Stimulated activated naive B cell treated with anti-CD40 and anti-IgM and Interleukin-4, amounts not matched to agents 10 μg/mL and 1 μg/mL and 100 μg/mL, for 72 hours (primary cell): ENCODE measurements at regions not wholly inside any gene's neighbourhood (a gene's known extent, or its start where the extent isn't known, plus 50 kb on each side); places are given as distances from the start of the nearest gene placed in this dataset.

Experiments
- ATAC-seq, 2 donors: fragments of 150-1000 bp; cut with Tn5 transposase; replicated peaks; 2 replicates each; pipeline ENCODE4 v1.10.0; 2021; ENCODE audit warnings: moderate library complexity in 1 of 2
- DNase-seq: peaks from one replicate; pipeline ENCODE4 v3.0.0; 2021
- H3K27ac Mint-ChIP-seq: one replicate; pipeline ENCODE4 v1.8.0; 2022; ENCODE audit warnings: mild to moderate bottlenecking, mixed read lengths
- H3K27me3 Mint-ChIP-seq, 2 donors: one replicate each; pipeline ENCODE4 v1.8.0; 2022; ENCODE audit warnings: mixed read lengths in 2 of 2
- H3K36me3 Mint-ChIP-seq, 2 donors: one replicate each; pipeline ENCODE4 v1.8.0; 2022; ENCODE audit warnings: mixed read lengths in 2 of 2, mild to moderate bottlenecking in 1 of 2
- H3K4me1 Mint-ChIP-seq, 2 donors: one replicate each; pipeline ENCODE4 v1.8.0; 2022; ENCODE audit warnings: mixed read lengths in 2 of 2, mild to moderate bottlenecking in 1 of 2
- H3K4me3 Mint-ChIP-seq, 2 donors: one replicate each; pipeline ENCODE4 v1.8.0; 2022; ENCODE audit warnings: mild to moderate bottlenecking in 2 of 2, mixed read lengths in 2 of 2, moderate library complexity in 1 of 2
- H3K9me3 Mint-ChIP-seq, 2 donors: one replicate each; pipeline ENCODE4 v1.8.0; 2022; ENCODE audit warnings: mixed read lengths in 2 of 2, mild to moderate bottlenecking in 1 of 2

DNA sequence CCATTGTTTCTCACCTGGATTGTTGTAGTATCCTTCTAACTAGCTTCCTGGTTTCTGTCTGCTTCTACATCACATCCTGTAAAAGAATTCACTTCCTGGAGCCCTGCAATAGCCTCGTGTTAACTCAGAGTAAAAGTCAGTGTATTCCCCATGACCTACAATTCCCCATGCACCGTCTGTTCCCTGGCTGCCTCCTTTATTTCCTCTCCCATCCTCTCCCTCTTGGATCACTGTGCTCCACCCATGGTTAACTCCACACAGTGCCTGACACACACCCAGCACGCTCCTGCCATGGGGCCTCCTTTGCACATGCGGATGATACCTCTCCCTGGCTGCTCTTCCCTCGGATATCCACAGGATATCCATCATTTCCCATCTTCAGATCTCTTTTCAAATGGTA lies 301.4 kb upstream of the IRX3 start:
- ATAC-seq (no peak), DNase-seq (no peak)
- Mint-ChIP-seq H3K9me3 (peaks cover 2 to 12% of the 10 kb centered on the region in 2 donors), H3K4me1 (no peaks in the 10 kb centered on the region), H3K4me3 (no peak overlapping the region), H3K36me3 (no peaks in the 10 kb centered on the region), H3K27me3 (peaks cover 9 to 15% of the 10 kb centered on the region in 2 donors), H3K27ac (no peak overlapping the region)

DNA sequence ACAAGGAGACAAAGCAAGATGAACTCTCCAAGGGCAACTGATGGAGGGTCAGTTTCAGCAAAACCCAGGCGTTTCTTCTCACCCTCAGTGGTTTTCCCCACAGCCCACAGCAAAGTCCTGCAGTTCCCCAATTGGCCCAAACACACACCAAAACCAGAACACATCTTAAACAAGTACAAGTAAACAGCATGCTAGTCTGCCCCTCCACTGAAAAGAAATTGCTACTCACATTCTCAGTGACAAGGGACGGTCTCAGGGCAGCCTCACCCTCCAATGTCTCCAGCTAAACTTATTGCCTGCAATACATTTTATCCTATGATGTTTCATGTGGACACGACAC lies 300.6 kb upstream of the IRX3 start:
- H3K27ac Mint-ChIP-seq: no peak overlapping the region

DNA sequence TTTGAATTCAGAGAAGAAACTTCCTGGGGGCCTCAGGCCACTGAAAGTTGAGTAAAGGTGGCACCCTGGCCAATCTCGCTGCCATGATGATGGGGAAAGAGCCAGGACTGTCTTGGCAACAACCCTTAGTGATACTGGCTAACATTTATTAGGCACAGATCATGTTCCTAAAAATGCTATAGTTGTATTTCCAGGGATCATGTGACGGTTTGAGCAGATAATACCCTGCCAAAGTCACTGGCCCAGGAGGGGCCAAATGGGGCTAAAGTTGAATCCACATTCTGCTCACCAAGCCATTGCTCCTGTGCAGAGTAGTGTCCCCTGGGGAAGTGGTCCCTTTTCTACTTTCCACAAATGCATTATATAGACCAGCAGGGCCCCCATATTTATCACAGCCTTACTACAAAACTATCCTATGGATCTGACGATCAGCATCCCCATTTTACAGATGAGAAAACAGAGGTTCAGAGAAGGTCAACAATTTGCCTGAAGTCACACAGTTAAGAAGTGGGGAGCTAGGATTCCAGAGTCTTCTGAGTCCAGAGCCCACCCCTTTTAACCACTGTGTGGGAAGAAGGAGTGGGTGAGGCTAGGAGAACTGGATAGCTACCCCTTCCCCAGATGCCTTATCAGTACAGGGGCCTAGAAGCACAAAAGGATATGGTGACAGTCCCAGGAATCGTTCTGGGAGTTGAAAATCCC lies 300.0 kb upstream of the IRX3 start:
- DNase-seq (no peak), ATAC-seq (no peak)
- no peak overlapping the region for H3K27ac Mint-ChIP-seq
- H3K36me3 Mint-ChIP-seq: no peaks in the 10 kb centered on the region
- H3K27me3 Mint-ChIP-seq: peaks cover 9 to 15% of the 10 kb centered on the region in 2 donors
- H3K9me3 Mint-ChIP-seq: peaks cover 2 to 12% of the 10 kb centered on the region in 2 donors
- no peaks in the 10 kb centered on the region for H3K4me1 Mint-ChIP-seq
- H3K4me3 Mint-ChIP-seq: no peak overlapping the region

More for the DNA sequence above, 300.6 kb upstream of the IRX3 start:
- Mint-ChIP-seq H3K36me3 (no peaks in the 10 kb centered on the region), H3K27me3 (peaks cover 9 to 15% of the 10 kb centered on the region in 2 donors), H3K9me3 (peaks cover 2 to 12% of the 10 kb centered on the region in 2 donors), H3K4me1 (no peaks in the 10 kb centered on the region), H3K4me3 (no peak overlapping the region)
- DNase-seq (no peak), ATAC-seq (no peak)

DNA sequence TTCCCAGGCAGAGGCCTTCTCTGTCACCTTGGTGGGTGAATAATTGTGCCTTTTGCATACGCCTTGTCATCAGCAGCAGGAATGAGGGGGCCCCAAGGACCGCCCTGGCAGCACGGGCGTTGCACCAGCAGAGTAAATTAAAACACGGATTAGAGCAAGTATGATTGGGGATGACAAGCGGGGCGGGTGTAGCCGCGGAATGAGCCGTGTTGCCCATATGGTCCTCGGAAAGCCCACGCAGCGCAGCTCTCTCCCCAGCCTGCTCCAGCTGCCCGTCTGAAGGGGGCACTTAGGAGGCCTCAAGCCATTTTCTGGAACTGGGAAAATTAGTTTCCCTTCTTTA lies 299.4 kb upstream of the IRX3 start:
- Mint-ChIP-seq H3K4me1 (no peaks in the 10 kb centered on the region), H3K36me3 (no peaks in the 10 kb centered on the region), H3K9me3 (peaks cover 2 to 12% of the 10 kb centered on the region in 2 donors), H3K27me3 (peaks cover 9 to 15% of the 10 kb centered on the region in 2 donors), H3K27ac (no peak overlapping the region), H3K4me3 (no peak overlapping the region)
- DNase-seq: no peak
- ATAC-seq: no peak

DNA sequence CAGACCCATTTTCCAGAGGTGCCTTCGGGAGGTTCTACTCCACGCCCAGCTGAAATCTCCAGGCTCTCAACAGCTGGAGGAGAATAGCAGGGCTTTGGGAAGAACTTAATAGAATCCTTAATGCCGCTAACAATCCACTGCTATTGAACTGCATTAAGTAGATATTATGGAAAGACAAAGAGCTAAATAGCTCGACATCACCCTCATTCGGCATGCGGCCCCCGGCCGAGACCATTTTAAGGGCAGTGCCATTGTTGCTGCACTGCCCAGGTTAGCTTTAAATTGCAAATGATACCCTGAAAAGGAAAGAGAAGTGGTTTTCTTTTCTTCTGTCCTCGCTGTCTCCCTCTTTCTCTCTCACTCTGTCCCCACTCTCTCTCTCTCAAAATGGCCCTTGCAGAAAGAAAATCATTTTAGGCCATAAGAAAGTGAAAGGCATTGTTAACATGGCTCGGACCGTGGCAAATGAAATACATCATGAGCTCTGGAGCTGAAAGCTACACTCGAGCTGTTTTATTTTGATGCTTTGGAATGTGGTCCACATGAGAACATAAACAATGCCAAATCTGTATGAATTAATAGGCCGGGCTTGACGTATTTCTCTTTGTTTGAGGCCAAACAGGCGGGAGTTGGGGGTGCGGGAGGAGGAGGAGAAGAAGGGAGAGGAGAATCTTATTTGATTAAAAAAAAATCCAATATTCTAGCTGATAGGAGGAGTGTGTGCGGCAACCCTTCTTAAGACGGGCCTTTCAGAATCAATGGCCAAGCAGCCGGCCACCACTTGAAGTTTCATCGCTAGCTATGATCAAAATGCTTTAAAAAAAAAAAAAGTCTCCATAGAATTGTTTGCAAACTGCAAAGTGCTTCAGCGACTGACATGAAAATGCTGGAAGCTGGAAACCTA lies 298.8 kb upstream of the IRX3 start:
- ATAC-seq: no peak
- Mint-ChIP-seq H3K27ac (no peak overlapping the region), H3K4me1 (no peaks in the 10 kb centered on the region)

DNA sequence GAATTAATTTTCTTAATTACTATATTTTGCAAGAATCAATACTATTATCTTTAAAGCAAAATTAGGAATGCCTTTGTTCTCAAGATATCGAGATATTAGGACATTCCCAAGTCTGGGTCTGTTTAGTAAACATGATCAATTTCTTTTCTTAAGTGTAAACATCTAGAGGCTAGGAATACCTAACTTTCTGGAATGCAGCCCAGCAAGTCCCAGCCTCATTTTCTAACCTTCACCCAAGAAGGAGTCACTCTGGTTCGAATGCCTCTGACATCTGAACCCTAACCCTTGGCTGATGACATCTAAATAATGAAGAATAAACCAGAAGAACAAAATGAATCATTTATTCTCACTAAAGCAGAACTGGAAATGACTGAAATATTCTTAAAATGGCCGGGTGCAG lies 297.5 kb upstream of the IRX3 start:
- Mint-ChIP-seq H3K9me3 (peaks cover 4 to 11% of the 10 kb centered on the region in 2 donors), H3K27ac (no peak overlapping the region), H3K36me3 (no peaks in the 10 kb centered on the region), H3K4me3 (no peak overlapping the region), H3K4me1 (no peaks in the 10 kb centered on the region), H3K27me3 (peaks cover 6 to 11% of the 10 kb centered on the region in 2 donors)
- ATAC-seq (no peak), DNase-seq (no peak)

More for the DNA sequence above, 298.8 kb upstream of the IRX3 start:
- DNase-seq: no peak
- Mint-ChIP-seq H3K36me3 (no peaks in the 10 kb centered on the region), H3K27me3 (peaks cover 9 to 15% of the 10 kb centered on the region in 2 donors), H3K9me3 (peaks cover 2 to 12% of the 10 kb centered on the region in 2 donors), H3K4me3 (no peak overlapping the region)

- ATAC-seq (no peak), DNase-seq (no peak)
- H3K4me3 Mint-ChIP-seq: no peak overlapping the region
- H3K9me3 Mint-ChIP-seq: peaks cover 4 to 5% of the 10 kb centered on the region in 2 donors
- H3K27me3 Mint-ChIP-seq: peaks cover 5 to 11% of the 10 kb centered on the region in 2 donors
- no peaks in the 10 kb centered on the region for H3K4me1 Mint-ChIP-seq
- no peak overlapping the region for H3K27ac Mint-ChIP-seq
- H3K36me3 Mint-ChIP-seq: no peaks in the 10 kb centered on the region
Observed at GRCh38 chr16:54582631-54583250, 296.2 kb upstream of the IRX3 start.

- H3K4me3 Mint-ChIP-seq: no peak overlapping the region
- H3K27me3 Mint-ChIP-seq: peaks cover 11 to 25% of the 10 kb centered on the region in 2 donors
- no peak for ATAC-seq
- H3K9me3 Mint-ChIP-seq: peaks cover 2 to 8% of the 10 kb centered on the region in 2 donors
- no peaks in the 10 kb centered on the region for H3K4me1 Mint-ChIP-seq
- H3K27ac Mint-ChIP-seq: no peak overlapping the region
- H3K36me3 Mint-ChIP-seq: no peaks in the 10 kb centered on the region
- no peak for DNase-seq
Observed at GRCh38 chr16:54579106-54579728, 292.6 kb upstream of the IRX3 start.

DNA sequence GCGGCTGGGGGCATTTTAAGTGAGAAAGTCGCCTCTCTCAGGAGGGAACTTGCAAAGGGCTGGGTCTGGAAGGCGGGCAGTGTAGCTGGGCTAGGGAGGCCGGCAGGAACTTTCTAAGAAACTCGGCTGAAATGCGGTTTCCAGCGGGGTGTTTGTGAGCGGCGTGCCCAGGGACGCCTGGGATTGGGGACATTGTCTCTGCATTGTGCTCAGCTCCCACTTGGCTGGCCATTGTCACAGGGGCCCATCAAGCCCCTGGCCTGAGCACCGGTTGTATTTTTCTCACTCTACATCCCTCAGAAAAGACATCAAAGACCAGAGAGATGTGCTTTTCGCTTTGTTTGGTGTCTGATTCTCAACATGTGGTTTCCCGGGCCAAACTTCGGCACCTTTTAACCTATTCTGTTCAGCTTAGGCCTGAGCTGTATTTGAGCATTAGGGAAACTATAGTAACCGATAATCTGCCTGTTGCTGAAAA lies 291.1 kb upstream of the IRX3 start:
- no peaks in the 10 kb centered on the region for H3K36me3 Mint-ChIP-seq
- no peak overlapping the region for H3K27ac Mint-ChIP-seq
- no peaks in the 10 kb centered on the region for H3K4me1 Mint-ChIP-seq
- peaks cover 11 to 25% of the 10 kb centered on the region in 2 donors for H3K27me3 Mint-ChIP-seq
- no peak for DNase-seq
- H3K9me3 Mint-ChIP-seq: peaks cover 2 to 8% of the 10 kb centered on the region in 2 donors
- H3K4me3 Mint-ChIP-seq: no peak overlapping the region
- no peak for ATAC-seq

GRCh38 chr16:54576785-54577184 lies 290.2 kb upstream of the IRX3 start:
- Mint-ChIP-seq H3K36me3 (no peaks in the 10 kb centered on the region), H3K4me1 (no peaks in the 10 kb centered on the region), H3K4me3 (no peak overlapping the region), H3K9me3 (peaks cover 2 to 8% of the 10 kb centered on the region in 2 donors), H3K27me3 (peaks cover 11 to 25% of the 10 kb centered on the region in 2 donors), H3K27ac (no peak overlapping the region)
- DNase-seq (no peak), ATAC-seq (no peak)

DNA sequence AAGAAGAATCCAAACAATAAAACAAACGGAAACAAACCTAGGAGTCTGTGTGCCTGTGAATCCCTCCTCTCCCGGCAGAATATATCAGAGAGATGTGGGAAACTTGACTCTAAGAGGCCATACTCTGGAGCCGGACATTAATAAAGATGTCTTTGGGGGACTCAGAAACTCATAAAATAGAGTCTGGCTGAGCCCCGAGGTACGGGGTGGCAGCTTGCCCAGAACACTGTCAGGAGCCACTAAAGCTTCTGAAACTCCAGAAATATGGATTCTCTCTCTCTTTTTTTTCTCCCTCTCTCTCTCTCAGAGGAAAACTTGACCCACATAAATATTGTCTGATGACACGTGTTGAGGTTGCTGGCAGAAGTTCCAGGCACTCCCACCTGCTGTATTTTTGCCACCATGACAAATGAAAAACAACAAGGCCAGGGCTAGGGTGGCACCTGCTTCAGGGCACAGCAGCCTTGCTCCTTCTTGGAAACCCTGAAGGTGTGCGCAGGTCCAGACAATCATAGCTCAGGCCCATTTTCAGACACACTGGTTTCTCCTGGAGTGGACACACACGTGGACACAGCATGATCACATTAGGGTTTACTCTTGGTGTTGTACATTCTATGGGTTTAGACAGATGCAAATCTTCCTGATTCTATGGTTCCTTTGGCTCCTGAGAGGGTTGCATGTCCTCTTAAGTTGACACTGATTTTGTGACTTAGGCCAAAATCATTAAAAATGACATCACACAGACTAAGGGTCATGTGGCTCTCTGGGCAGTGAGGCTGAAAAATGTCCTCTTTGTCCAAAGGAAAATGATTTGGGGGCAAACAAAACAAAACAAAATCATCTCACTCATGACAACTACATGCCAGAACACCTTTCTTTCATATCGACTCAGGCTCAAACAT lies 282.6 kb upstream of the IRX3 start:
- H3K36me3 Mint-ChIP-seq: no peaks in the 10 kb centered on the region
- ATAC-seq (no peak), DNase-seq (no peak)
- no peaks in the 10 kb centered on the region for H3K9me3 Mint-ChIP-seq
- no peaks in the 10 kb centered on the region for H3K4me1 Mint-ChIP-seq
- no peak overlapping the region for H3K27ac Mint-ChIP-seq
- H3K4me3 Mint-ChIP-seq: no peak overlapping the region
- no peaks in the 10 kb centered on the region for H3K27me3 Mint-ChIP-seq

DNA sequence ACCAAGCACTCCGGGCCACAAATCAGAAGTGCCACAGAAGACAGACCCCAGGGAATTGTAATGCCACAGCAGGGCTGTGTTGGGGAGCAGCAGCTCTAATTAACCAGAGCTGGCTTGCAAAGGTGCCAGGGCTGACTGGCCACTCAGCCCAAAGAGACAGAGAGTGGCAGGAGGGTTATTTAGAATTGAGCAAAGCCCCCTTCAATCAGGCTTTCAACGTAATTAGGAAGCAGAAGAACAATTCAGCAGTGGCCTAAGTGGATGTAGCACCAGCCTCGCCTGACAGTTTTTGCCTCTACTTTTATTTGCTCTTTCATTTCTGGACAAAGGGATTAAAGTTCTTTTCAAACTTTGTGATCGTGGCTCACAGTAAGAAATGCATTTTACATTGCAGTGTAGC lies 278.3 kb upstream of the IRX3 start:
- Mint-ChIP-seq H3K27ac (no peak overlapping the region), H3K27me3 (no peaks in the 10 kb centered on the region), H3K36me3 (no peaks in the 10 kb centered on the region), H3K9me3 (peaks cover 0 to 1% of the 10 kb centered on the region in 2 donors), H3K4me3 (no peak overlapping the region), H3K4me1 (no peaks in the 10 kb centered on the region)
- no peak for ATAC-seq
- DNase-seq: no peak

DNA sequence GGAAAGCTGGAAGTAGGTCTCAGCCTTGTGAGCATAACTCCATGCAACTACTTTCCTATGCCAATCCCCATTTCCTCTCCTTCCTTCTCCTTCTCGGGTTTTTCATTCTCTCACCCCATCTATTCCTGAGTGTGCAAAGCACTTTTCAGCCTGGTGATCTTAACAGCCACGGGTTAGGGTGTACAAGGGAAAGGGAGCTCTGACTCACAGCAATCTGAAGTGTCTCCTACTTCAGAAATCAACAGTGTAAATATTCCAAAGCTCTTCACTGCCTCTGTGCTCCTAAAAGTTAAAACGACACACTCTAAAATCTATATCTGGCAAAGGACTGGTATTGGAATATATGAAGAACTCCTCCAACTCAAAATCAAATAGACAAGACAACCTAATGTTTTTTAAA lies 268.0 kb upstream of the IRX3 start:
- no peaks in the 10 kb centered on the region for H3K36me3 Mint-ChIP-seq

More for the DNA sequence above, 268.0 kb upstream of the IRX3 start:
- peaks cover 0 to 8% of the 10 kb centered on the region in 2 donors for H3K9me3 Mint-ChIP-seq
- no peak overlapping the region for H3K27ac Mint-ChIP-seq
- H3K27me3 Mint-ChIP-seq: no peaks in the 10 kb centered on the region
- DNase-seq (no peak), ATAC-seq (no peak)
- no peaks in the 10 kb centered on the region for H3K4me1 Mint-ChIP-seq
- H3K4me3 Mint-ChIP-seq: no peak overlapping the region
